ENCODE measurements at regions not wholly inside any gene's neighbourhood (a gene's known extent, or its start where the extent isn't known, plus 50 kb on each side); places are given as distances from the start of the nearest gene placed in this dataset.
"Not testable (repeated sequence)": the region's sequence is repeated elsewhere in the genome, so short reads cannot be mapped to it uniquely, and the experiment has no call there.

- CTCF ChIA-PET; H3K36me3 ChIP-seq (ENCODE audit: control insufficient read depth, insufficient read depth, low read length); H3K27me3 ChIP-seq (ENCODE audit: control insufficient read depth, insufficient read depth, low read length); intact Hi-C loops (cut with micrococcal nuclease; ENCODE audit: unreplicated experiment); BruUV-seq (replicated peaks); H3K9me3 ChIP-seq (ENCODE audit: control insufficient read depth, insufficient read depth, low read depth, low read length); in situ Hi-C loops (cut with HindIII; ENCODE audit: low pct_unique_long_range_greater_than_20kb, low sequenced_read_pairs); DNase-seq (ENCODE audit: low read depth, low spot score); H3K4me1 ChIP-seq (ENCODE audit: control insufficient read depth, insufficient read depth, low read length); H3K4me3 ChIP-seq (ENCODE audit: low read depth in 2 of 2, low read length in 2 of 2); POLR2A ChIA-PET; H3K27ac ChIP-seq (ENCODE audit: low read length); ATAC-seq: not testable (repeated sequence)
These were observed 390.4 kb upstream of the ANKRD20A1 start for GRCh38 chr9:67468326-67468725.

GRCh38 chr9:67461796-67462757 is 396.7 kb upstream of the ANKRD20A1 start:
- CTCF ChIA-PET; BruUV-seq (replicated peaks); ATAC-seq; POLR2A ChIA-PET; H3K4me3 ChIP-seq (ENCODE audit: low read depth in 2 of 2, low read length in 2 of 2); intact Hi-C loops (cut with micrococcal nuclease; ENCODE audit: unreplicated experiment); H3K27ac ChIP-seq (ENCODE audit: low read length); H3K4me1 ChIP-seq (ENCODE audit: control insufficient read depth, insufficient read depth, low read length); DNase-seq (ENCODE audit: low read depth, low spot score); in situ Hi-C loops (cut with HindIII; ENCODE audit: low pct_unique_long_range_greater_than_20kb, low sequenced_read_pairs); H3K36me3 ChIP-seq (ENCODE audit: control insufficient read depth, insufficient read depth, low read length); H3K9me3 ChIP-seq (ENCODE audit: control insufficient read depth, insufficient read depth, low read depth, low read length); H3K27me3 ChIP-seq (ENCODE audit: control insufficient read depth, insufficient read depth, low read length): not testable (repeated sequence)

- H3K9me3 ChIP-seq (ENCODE audit: control insufficient read depth, insufficient read depth, low read depth, low read length); ATAC-seq; POLR2A ChIA-PET; H3K27ac ChIP-seq (ENCODE audit: low read length); H3K27me3 ChIP-seq (ENCODE audit: control insufficient read depth, insufficient read depth, low read length); in situ Hi-C loops (cut with HindIII; ENCODE audit: low pct_unique_long_range_greater_than_20kb, low sequenced_read_pairs); intact Hi-C loops (cut with micrococcal nuclease; ENCODE audit: unreplicated experiment); H3K4me1 ChIP-seq (ENCODE audit: control insufficient read depth, insufficient read depth, low read length); DNase-seq (ENCODE audit: low read depth, low spot score); H3K4me3 ChIP-seq (ENCODE audit: low read depth in 2 of 2, low read length in 2 of 2); CTCF ChIA-PET; H3K36me3 ChIP-seq (ENCODE audit: control insufficient read depth, insufficient read depth, low read length); BruUV-seq (replicated peaks): not testable (repeated sequence)
These were observed 405.8 kb upstream of the ANKRD20A1 start for GRCh38 chr9:67452941-67453340.

- intact Hi-C loops (cut with micrococcal nuclease; ENCODE audit: unreplicated experiment); H3K36me3 ChIP-seq (ENCODE audit: control insufficient read depth, insufficient read depth, low read length); BruUV-seq (replicated peaks); in situ Hi-C loops (cut with HindIII; ENCODE audit: low pct_unique_long_range_greater_than_20kb, low sequenced_read_pairs); H3K4me1 ChIP-seq (ENCODE audit: control insufficient read depth, insufficient read depth, low read length); H3K9me3 ChIP-seq (ENCODE audit: control insufficient read depth, insufficient read depth, low read depth, low read length); H3K27me3 ChIP-seq (ENCODE audit: control insufficient read depth, insufficient read depth, low read length); H3K27ac ChIP-seq (ENCODE audit: low read length); CTCF ChIA-PET; DNase-seq (ENCODE audit: low read depth, low spot score); H3K4me3 ChIP-seq (ENCODE audit: low read depth in 2 of 2, low read length in 2 of 2); POLR2A ChIA-PET; ATAC-seq: not testable (repeated sequence)
These were observed 416.4 kb upstream of the ANKRD20A1 start for GRCh38 chr9:67442313-67442712.

- H3K4me1 ChIP-seq (ENCODE audit: control insufficient read depth, insufficient read depth, low read length); DNase-seq (ENCODE audit: low read depth, low spot score); H3K27me3 ChIP-seq (ENCODE audit: control insufficient read depth, insufficient read depth, low read length); POLR2A ChIA-PET; H3K36me3 ChIP-seq (ENCODE audit: control insufficient read depth, insufficient read depth, low read length); CTCF ChIA-PET; intact Hi-C loops (cut with micrococcal nuclease; ENCODE audit: unreplicated experiment); H3K9me3 ChIP-seq (ENCODE audit: control insufficient read depth, insufficient read depth, low read depth, low read length); H3K4me3 ChIP-seq (ENCODE audit: low read depth in 2 of 2, low read length in 2 of 2); ATAC-seq; H3K27ac ChIP-seq (ENCODE audit: low read length); BruUV-seq (replicated peaks); in situ Hi-C loops (cut with HindIII; ENCODE audit: low pct_unique_long_range_greater_than_20kb, low sequenced_read_pairs): not testable (repeated sequence)
These were observed 421.7 kb upstream of the ANKRD20A1 start for GRCh38 chr9:67437011-67437410.

GRCh38 chr9:67424881-67425280 is 432.5 kb upstream of the SPATA31A3 start:
- H3K36me3 ChIP-seq (ENCODE audit: control insufficient read depth, insufficient read depth, low read length); in situ Hi-C loops (cut with HindIII; ENCODE audit: low pct_unique_long_range_greater_than_20kb, low sequenced_read_pairs); CTCF ChIA-PET; BruUV-seq (replicated peaks); H3K9me3 ChIP-seq (ENCODE audit: control insufficient read depth, insufficient read depth, low read depth, low read length); intact Hi-C loops (cut with micrococcal nuclease; ENCODE audit: unreplicated experiment); DNase-seq (ENCODE audit: low read depth, low spot score); H3K27ac ChIP-seq (ENCODE audit: low read length); H3K4me1 ChIP-seq (ENCODE audit: control insufficient read depth, insufficient read depth, low read length); ATAC-seq; POLR2A ChIA-PET; H3K4me3 ChIP-seq (ENCODE audit: low read depth in 2 of 2, low read length in 2 of 2); H3K27me3 ChIP-seq (ENCODE audit: control insufficient read depth, insufficient read depth, low read length): not testable (repeated sequence)

- peak; percentile 87 for ATAC-seq
- H3K9me3 ChIP-seq (ENCODE audit: control insufficient read depth, insufficient read depth, low read depth, low read length); H3K4me3 ChIP-seq (ENCODE audit: low read depth in 2 of 2, low read length in 2 of 2); H3K4me1 ChIP-seq (ENCODE audit: control insufficient read depth, insufficient read depth, low read length); BruUV-seq (replicated peaks); H3K27me3 ChIP-seq (ENCODE audit: control insufficient read depth, insufficient read depth, low read length); intact Hi-C loops (cut with micrococcal nuclease; ENCODE audit: unreplicated experiment); DNase-seq (ENCODE audit: low read depth, low spot score); H3K36me3 ChIP-seq (ENCODE audit: control insufficient read depth, insufficient read depth, low read length); CTCF ChIA-PET; H3K27ac ChIP-seq (ENCODE audit: low read length); in situ Hi-C loops (cut with HindIII; ENCODE audit: low pct_unique_long_range_greater_than_20kb, low sequenced_read_pairs); POLR2A ChIA-PET: not testable (repeated sequence)
These were observed 430.8 kb upstream of the SPATA31A3 start for GRCh38 chr9:67423049-67423728.

Measured in Panc1 (cell line).